Endothelial cell of umbilical vein (primary cell): ENCODE measurements at regions not wholly inside any gene's neighbourhood (a gene's known extent, or its start where the extent isn't known, plus 50 kb on each side); places are given as distances from the start of the nearest gene placed in this dataset.

Experiments
- POLR2A ChIP-seq: IDR thresholded peaks from 2 replicates; pipeline ENCODE4 v1.6.1; 2012; ENCODE audit warnings: low read depth, mild to moderate bottlenecking, control low read depth, low read length
- TF ChIP-seq, protein P1 (sequence below), 2 donors: IDR thresholded peaks; 1 replicate in 1 of 2; 2 replicates in 1 of 2; pipeline ENCODE4 v1.5.1; 2011; ENCODE audit warnings: low read length in 2 of 2, mild to moderate bottlenecking in 2 of 2, moderate library complexity in 2 of 2, control low read depth in 1 of 2, inconsistent platforms in 1 of 2, low read depth in 1 of 2; ENCODE audit not compliant: insufficient read depth in 1 of 2; ENCODE audit errors: extremely low read depth in 1 of 2

DNA sequence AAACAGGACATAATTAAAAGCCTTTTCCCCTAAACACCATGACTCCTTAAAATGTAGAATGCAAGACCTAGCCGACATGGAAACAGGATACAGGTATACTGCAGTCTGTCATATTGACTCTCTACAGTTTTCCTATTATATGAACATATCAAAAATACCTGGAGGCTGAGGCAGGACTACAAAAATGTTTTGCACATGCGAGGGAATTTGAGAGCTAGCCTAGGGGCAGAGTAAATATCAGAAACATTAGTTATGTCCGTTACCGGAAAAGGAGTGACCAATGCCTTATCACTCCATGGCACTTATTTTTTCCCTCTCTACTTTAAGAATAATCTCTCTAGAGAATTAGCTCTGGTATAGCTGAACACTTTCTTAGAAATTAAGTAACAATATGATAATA, 732.3 kb downstream of the TUSC7 start:
- TF ChIP-seq, protein P1, sequence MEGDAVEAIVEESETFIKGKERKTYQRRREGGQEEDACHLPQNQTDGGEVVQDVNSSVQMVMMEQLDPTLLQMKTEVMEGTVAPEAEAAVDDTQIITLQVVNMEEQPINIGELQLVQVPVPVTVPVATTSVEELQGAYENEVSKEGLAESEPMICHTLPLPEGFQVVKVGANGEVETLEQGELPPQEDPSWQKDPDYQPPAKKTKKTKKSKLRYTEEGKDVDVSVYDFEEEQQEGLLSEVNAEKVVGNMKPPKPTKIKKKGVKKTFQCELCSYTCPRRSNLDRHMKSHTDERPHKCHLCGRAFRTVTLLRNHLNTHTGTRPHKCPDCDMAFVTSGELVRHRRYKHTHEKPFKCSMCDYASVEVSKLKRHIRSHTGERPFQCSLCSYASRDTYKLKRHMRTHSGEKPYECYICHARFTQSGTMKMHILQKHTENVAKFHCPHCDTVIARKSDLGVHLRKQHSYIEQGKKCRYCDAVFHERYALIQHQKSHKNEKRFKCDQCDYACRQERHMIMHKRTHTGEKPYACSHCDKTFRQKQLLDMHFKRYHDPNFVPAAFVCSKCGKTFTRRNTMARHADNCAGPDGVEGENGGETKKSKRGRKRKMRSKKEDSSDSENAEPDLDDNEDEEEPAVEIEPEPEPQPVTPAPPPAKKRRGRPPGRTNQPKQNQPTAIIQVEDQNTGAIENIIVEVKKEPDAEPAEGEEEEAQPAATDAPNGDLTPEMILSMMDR (IDR thresholded peaks at IDR 0.05; ENCODE audit: extremely low read depth in 1 of 2, insufficient read depth in 1 of 2, low read depth in 1 of 2, low read length in 2 of 2), result no peak
- no peak for TF ChIP-seq POLR2A
